ENCODE measurements at regions not wholly inside any gene's neighbourhood (a gene's known extent, or its start where the extent isn't known, plus 50 kb on each side); places are given as distances from the start of the nearest gene placed in this dataset.

- TF ChIP-seq EZH2 (IDR thresholded peaks at IDR 0.05) (no peak), POLR2AphosphoS5 (IDR thresholded peaks at IDR 0.05; ENCODE audit: borderline replicate concordance, low read depth, low read length) (no peak)
These were observed 144.7 kb upstream of the KIF26B start for GRCh38 chr1:245010018-245010614.

Data from SK-N-MC (cell line).